ENCODE measurements at regions not wholly inside any gene's neighbourhood (a gene's known extent, or its start where the extent isn't known, plus 50 kb on each side); places are given as distances from the start of the nearest gene placed in this dataset.

DNA sequence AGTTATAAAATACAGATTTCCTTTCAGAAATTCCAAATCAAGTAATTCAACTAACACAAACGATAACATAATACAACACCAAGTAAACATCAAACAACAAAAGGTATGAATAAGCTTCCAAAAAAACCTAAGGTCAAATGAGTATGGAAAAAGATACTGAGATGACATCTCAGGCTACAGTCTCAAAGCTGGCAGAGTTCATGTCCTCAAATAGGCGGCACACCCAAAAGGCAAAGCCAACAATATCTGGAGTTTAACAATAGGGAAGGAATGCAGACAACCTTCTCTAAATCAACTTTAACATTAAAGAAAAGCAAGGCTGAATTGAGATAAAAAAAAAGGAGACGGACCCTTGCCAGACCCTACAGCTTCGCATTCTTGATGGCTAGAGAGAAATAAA, 346.6 kb downstream of the RSL24D1 start:
- H3K27me3 Mint-ChIP-seq: peaks cover 2 to 3% of the 10 kb centered on the region in 2 donors
- H3K27ac ChIP-seq (ENCODE audit: low read depth, low read length): no peak overlapping the region
- ChIA-PET CTCF (ENCODE audit: partially characterized antibody) (no interaction called here), POLR2A (ENCODE audit: partially characterized antibody) (no interaction called here)
- H3K36me3 Mint-ChIP-seq: no peaks in the 10 kb centered on the region
- no peaks in the 10 kb centered on the region for H3K27me3 ChIP-seq (ENCODE audit: insufficient read depth, low read length)
- no peak for DNase-seq
- H3K4me3 Mint-ChIP-seq: no peak overlapping the region
- H3K4me3 ChIP-seq (ENCODE audit: low read length in 2 of 2): no peak overlapping the region
- intact Hi-C loops (cut with micrococcal nuclease): no loop called here
- H3K4me1 Mint-ChIP-seq: no peaks in the 10 kb centered on the region
- H3K36me3 ChIP-seq (ENCODE audit: insufficient read depth, low read length): no peaks in the 10 kb centered on the region
- no peak overlapping the region for H3K27ac Mint-ChIP-seq
- H3K4me1 ChIP-seq (ENCODE audit: insufficient read depth, low read length): no peaks in the 10 kb centered on the region
- no peaks in the 10 kb centered on the region for H3K9me3 ChIP-seq (ENCODE audit: control insufficient read depth in 1 of 2, low read length in 2 of 2)
- H3K9me3 Mint-ChIP-seq: peaks cover 0 to 9% (median under 1%) of the 10 kb centered on the region in 8 donors

DNA sequence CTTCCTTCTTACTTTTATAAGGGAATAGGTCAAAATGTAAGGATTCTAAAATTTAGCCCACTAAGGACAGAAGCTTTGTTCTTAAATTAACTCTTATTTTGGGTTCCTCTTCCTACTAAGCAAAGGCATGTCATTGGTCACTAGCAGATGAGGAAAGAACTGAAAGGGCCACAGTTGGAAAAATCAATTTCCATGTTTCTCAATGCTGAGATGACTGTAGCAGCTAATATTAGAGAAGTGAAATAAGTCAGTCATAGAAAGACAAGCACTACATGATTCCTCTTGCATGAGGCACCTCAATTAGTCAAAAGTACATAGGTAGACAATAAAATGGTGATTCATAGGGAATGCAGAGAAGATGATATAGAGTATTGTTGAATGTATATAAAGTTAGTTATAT, 353.7 kb downstream of the RSL24D1 start:
- H3K27ac Mint-ChIP-seq: no peak overlapping the region
- no peaks in the 10 kb centered on the region for H3K9me3 ChIP-seq (ENCODE audit: control insufficient read depth in 1 of 2, low read length in 2 of 2)
- H3K27me3 Mint-ChIP-seq: no peaks in the 10 kb centered on the region
- intact Hi-C loops (cut with micrococcal nuclease): no loop called here
- ChIA-PET CTCF (ENCODE audit: partially characterized antibody) (no interaction called here), POLR2A (ENCODE audit: partially characterized antibody) (no interaction called here)
- no peak overlapping the region for H3K4me3 ChIP-seq (ENCODE audit: low read length in 2 of 2)
- H3K36me3 ChIP-seq (ENCODE audit: insufficient read depth, low read length): no peaks in the 10 kb centered on the region
- DNase-seq: no peak
- H3K4me1 Mint-ChIP-seq: no peaks in the 10 kb centered on the region
- H3K36me3 Mint-ChIP-seq: no peaks in the 10 kb centered on the region
- no peaks in the 10 kb centered on the region for H3K27me3 ChIP-seq (ENCODE audit: insufficient read depth, low read length)
- H3K4me1 ChIP-seq (ENCODE audit: insufficient read depth, low read length): no peaks in the 10 kb centered on the region
- H3K4me3 Mint-ChIP-seq: no peak overlapping the region
- peaks cover 0 to 4% (median 0%) of the 10 kb centered on the region in 8 donors for H3K9me3 Mint-ChIP-seq
- no peak overlapping the region for H3K27ac ChIP-seq (ENCODE audit: low read depth, low read length)

DNA sequence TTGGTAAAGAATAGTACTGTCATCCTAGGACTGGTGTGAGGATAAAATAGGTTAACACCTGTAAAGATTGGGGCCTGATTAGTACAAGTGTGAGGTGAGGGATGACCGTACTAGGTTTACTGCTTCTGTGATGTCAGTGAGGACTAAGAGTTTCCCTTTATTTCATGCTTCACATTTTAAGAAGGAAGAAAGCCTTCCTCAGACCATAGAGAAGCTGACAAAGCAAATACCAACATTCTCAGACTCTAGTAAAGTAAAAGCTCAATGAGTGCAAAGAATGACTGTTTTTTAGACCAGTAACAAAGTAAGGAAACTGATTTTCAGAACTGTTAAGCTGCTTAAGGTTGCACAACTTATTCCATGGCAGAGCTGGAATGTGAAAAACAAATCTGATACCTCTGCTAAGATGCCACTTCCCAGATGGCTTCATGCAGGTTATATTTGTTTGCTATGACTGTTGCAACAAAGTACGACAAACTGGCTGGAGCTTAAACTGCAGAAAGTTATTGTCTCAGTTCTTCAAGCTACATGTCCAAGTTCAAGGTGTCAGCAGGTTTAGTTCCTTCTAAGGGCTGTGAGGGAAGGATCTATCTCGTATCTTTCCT, 354.9 kb downstream of the RSL24D1 start:
- H3K4me3 Mint-ChIP-seq: no peak overlapping the region
- H3K4me1 Mint-ChIP-seq: no peaks in the 10 kb centered on the region
- intact Hi-C loops (cut with micrococcal nuclease): no loop called here
- Histone ChIP-seq H3K4me3 (ENCODE audit: low read length in 2 of 2) (no peak overlapping the region), H3K27me3 (ENCODE audit: insufficient read depth, low read length) (no peaks in the 10 kb centered on the region), H3K4me1 (ENCODE audit: insufficient read depth, low read length) (no peaks in the 10 kb centered on the region), H3K27ac (ENCODE audit: low read depth, low read length) (no peak overlapping the region), H3K36me3 (ENCODE audit: insufficient read depth, low read length) (no peaks in the 10 kb centered on the region), H3K9me3 (ENCODE audit: control insufficient read depth in 1 of 2, low read length in 2 of 2) (no peaks in the 10 kb centered on the region)
- peaks cover 0 to 4% (median 0%) of the 10 kb centered on the region in 8 donors for H3K9me3 Mint-ChIP-seq
- ChIA-PET POLR2A (ENCODE audit: partially characterized antibody) (no interaction called here), CTCF (ENCODE audit: partially characterized antibody) (no interaction called here)
- H3K36me3 Mint-ChIP-seq: no peaks in the 10 kb centered on the region
- no peak for DNase-seq
- no peaks in the 10 kb centered on the region for H3K27me3 Mint-ChIP-seq
- H3K27ac Mint-ChIP-seq: no peak overlapping the region

DNA sequence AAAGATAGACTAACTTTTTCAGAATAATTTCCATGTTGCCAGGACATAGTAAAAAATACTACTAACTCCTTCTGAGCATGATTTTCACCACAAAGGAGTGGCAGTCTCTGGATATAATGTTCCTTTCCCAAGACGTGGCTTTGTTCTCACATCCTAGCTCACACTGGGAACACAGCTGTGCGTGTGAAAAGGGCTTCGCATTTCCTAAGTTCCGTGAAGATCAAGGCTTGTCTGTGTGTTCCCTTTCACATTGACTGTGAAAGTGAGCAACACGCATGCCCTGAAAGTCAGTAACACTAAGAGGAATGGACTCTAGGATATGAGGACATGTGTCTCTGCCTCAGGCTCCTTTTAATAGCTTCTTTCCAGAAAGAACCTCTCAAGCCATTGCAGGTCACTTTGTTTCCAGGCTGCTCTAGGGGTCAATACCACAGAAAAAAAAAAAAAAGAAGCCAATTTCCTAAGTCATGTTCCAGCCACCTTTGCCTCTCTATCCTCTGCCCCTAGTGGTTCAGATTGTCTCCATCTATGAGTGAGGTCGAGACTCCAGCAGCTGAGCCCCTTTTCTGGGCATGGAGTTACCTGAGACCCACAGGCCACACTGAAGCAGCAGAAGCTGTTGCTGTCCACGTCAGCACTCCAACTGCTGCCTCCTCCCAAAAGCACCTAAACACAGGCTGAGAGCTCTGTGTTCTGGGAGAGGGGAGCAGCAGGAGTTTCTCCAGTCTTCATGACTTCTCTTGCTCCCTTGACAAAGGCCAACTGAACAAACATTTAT, 355.9 kb downstream of the RSL24D1 start:
- no peaks in the 10 kb centered on the region for H3K36me3 ChIP-seq (ENCODE audit: insufficient read depth, low read length)
- no peak overlapping the region for H3K27ac ChIP-seq (ENCODE audit: low read depth, low read length)
- ChIA-PET POLR2A (ENCODE audit: partially characterized antibody) (no interaction called here), CTCF (ENCODE audit: partially characterized antibody) (no interaction called here)
- Mint-ChIP-seq H3K36me3 (no peaks in the 10 kb centered on the region), H3K27ac (no peak overlapping the region), H3K27me3 (no peaks in the 10 kb centered on the region), H3K9me3 (peaks cover 0 to 4% (median 0%) of the 10 kb centered on the region in 8 donors), H3K4me3 (no peak overlapping the region), H3K4me1 (no peaks in the 10 kb centered on the region)
- H3K4me1 ChIP-seq (ENCODE audit: insufficient read depth, low read length): no peaks in the 10 kb centered on the region
- intact Hi-C loops (cut with micrococcal nuclease): no loop called here
- H3K4me3 ChIP-seq (ENCODE audit: low read length in 2 of 2): no peak overlapping the region
- H3K9me3 ChIP-seq (ENCODE audit: control insufficient read depth in 1 of 2, low read length in 2 of 2): no peaks in the 10 kb centered on the region
- DNase-seq: no peak
- no peaks in the 10 kb centered on the region for H3K27me3 ChIP-seq (ENCODE audit: insufficient read depth, low read length)

DNA sequence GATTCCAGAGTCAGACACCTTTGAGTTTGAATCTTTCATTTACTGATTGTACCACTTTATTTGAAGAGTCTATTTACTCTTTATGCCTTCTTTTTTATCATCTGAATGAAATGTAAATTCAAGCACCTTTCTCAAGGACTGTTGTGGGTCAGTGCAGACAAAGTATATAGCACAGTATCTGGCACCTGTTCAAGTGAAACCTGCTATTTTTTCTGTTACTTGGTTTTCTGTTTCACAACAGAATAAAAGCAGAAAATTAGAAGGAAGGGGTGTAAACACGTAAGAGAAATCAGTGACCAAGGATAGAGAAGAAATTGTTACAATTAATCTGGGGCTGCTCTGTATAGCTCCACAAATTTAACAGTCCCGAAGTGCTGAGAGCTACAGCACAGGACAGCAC, 357.4 kb downstream of the RSL24D1 start:
- Mint-ChIP-seq H3K4me3 (no peak overlapping the region), H3K27me3 (peaks cover 0 to 3% of the 10 kb centered on the region in 2 donors), H3K9me3 (peaks cover 0 to 3% (median 0%) of the 10 kb centered on the region in 8 donors), H3K4me1 (no peaks in the 10 kb centered on the region), H3K27ac (no peak overlapping the region), H3K36me3 (no peaks in the 10 kb centered on the region)
- intact Hi-C loops (cut with micrococcal nuclease): no loop called here
- Histone ChIP-seq H3K27ac (ENCODE audit: low read depth, low read length) (no peak overlapping the region), H3K27me3 (ENCODE audit: insufficient read depth, low read length) (no peaks in the 10 kb centered on the region), H3K36me3 (ENCODE audit: insufficient read depth, low read length) (no peaks in the 10 kb centered on the region), H3K4me3 (ENCODE audit: low read length in 2 of 2) (no peak overlapping the region), H3K9me3 (ENCODE audit: control insufficient read depth in 1 of 2, low read length in 2 of 2) (no peaks in the 10 kb centered on the region), H3K4me1 (ENCODE audit: insufficient read depth, low read length) (no peaks in the 10 kb centered on the region)
- POLR2A ChIA-PET (ENCODE audit: partially characterized antibody): no interaction called here
- no peak for DNase-seq
- CTCF ChIA-PET (ENCODE audit: partially characterized antibody): no interaction called here

DNA sequence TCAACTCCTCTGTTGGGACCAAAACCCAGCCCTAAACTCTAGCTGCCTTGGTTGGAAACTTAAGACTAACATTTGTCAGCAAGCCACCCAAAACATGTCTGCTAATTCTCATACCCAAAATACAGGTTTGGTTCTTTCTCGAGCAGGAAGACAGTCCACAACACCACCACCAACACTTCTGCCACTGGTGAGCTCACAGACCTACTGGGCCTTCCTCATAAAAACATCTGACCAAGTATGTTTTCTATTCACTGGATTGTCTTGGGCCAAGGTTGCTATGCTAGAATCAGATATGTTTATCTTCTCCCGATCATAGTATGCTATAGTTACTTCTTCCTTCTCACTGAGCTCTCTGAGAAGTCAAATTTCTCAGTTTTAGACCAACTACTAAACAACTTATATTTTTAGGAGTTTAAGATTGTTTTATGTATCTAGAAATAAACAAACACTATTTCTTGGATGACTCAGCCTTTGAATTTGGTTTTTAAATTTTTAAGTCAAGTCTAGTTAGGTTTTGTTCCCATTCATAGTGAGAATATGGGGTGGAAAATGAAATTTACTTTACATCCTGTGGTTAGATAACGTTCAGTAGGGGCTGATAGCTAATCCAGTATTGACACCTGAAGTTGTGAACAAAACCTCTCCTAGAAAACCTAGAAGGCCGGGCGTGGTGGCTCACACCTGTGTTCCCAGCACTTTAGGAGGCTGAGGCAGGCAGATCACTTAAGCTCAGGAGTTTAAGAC, 360.5 kb downstream of the RSL24D1 start:
- no peak overlapping the region for H3K27ac Mint-ChIP-seq
- intact Hi-C loops (cut with micrococcal nuclease): no loop called here

DNA sequence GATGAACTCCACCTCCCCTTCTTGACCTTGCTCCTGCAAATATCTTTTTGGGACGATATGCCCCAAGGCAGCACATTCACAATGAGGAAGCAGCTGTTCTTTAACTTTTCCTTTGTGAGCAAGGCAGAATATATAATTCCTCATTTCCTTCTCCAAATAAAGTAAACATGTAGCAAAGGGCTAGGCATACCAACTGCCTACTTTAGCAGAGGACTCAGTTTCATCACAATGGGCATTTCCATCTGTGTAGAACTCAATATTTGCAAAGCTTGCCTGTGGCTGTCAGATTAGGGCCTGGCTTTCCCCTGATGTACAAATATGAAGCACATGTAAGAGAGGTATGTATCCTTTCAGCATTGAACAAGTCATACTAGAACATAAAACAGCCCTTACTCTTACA, 366.9 kb downstream of the RSL24D1 start:
- intact Hi-C loops (cut with micrococcal nuclease): no loop called here
- no peaks in the 10 kb centered on the region for H3K4me1 ChIP-seq (ENCODE audit: insufficient read depth, low read length)
- Mint-ChIP-seq H3K27me3 (peaks cover 0 to 4% of the 10 kb centered on the region in 2 donors), H3K9me3 (peaks cover 0 to 12% (median under 1%) of the 10 kb centered on the region in 8 donors), H3K36me3 (no peaks in the 10 kb centered on the region), H3K4me1 (no peaks in the 10 kb centered on the region), H3K27ac (no peak overlapping the region), H3K4me3 (no peak overlapping the region)
- no peak for DNase-seq
- POLR2A ChIA-PET (ENCODE audit: partially characterized antibody): no interaction called here
- CTCF ChIA-PET (ENCODE audit: partially characterized antibody): no interaction called here
- H3K27ac ChIP-seq (ENCODE audit: low read depth, low read length): no peak overlapping the region
- no peak overlapping the region for H3K4me3 ChIP-seq (ENCODE audit: low read length in 2 of 2)
- no peaks in the 10 kb centered on the region for H3K9me3 ChIP-seq (ENCODE audit: control insufficient read depth in 1 of 2, low read length in 2 of 2)
- no peaks in the 10 kb centered on the region for H3K27me3 ChIP-seq (ENCODE audit: insufficient read depth, low read length)
- no peaks in the 10 kb centered on the region for H3K36me3 ChIP-seq (ENCODE audit: insufficient read depth, low read length)

More for the DNA sequence above, 360.5 kb downstream of the RSL24D1 start:
- ChIA-PET CTCF (ENCODE audit: partially characterized antibody) (no interaction called here), POLR2A (ENCODE audit: partially characterized antibody) (no interaction called here)
- no peaks in the 10 kb centered on the region for H3K27me3 ChIP-seq (ENCODE audit: insufficient read depth, low read length)
- no peaks in the 10 kb centered on the region for H3K36me3 ChIP-seq (ENCODE audit: insufficient read depth, low read length)
- H3K4me3 Mint-ChIP-seq: no peak overlapping the region
- no peaks in the 10 kb centered on the region for H3K36me3 Mint-ChIP-seq
- H3K4me1 ChIP-seq (ENCODE audit: insufficient read depth, low read length): no peaks in the 10 kb centered on the region
- peaks cover 0 to 3% (median 0%) of the 10 kb centered on the region in 8 donors for H3K9me3 Mint-ChIP-seq
- H3K27ac ChIP-seq (ENCODE audit: low read depth, low read length): no peak overlapping the region
- H3K4me1 Mint-ChIP-seq: no peaks in the 10 kb centered on the region
- peaks cover 0 to 3% of the 10 kb centered on the region in 2 donors for H3K27me3 Mint-ChIP-seq
- H3K9me3 ChIP-seq (ENCODE audit: control insufficient read depth in 1 of 2, low read length in 2 of 2): no peaks in the 10 kb centered on the region
- no peak for DNase-seq
- no peak overlapping the region for H3K4me3 ChIP-seq (ENCODE audit: low read length in 2 of 2)

Measured in CD4-positive, alpha-beta memory T cell (primary cell).